H9 (cell line): ENCODE measurements at regions not wholly inside any gene's neighbourhood (a gene's known extent, or its start where the extent isn't known, plus 50 kb on each side); places are given as distances from the start of the nearest gene placed in this dataset.

Experiments
- DNase-seq: peaks from one replicate; pipeline ENCODE4 v3.0.0-alpha.2; 2017
- H2AFZ ChIP-seq: one replicate; pipeline ENCODE4 v1.6.1; 2013; ENCODE audit warnings: mild to moderate bottlenecking, low read length, control low read depth, moderate library complexity
- H2AK5ac ChIP-seq: 2 replicates; pipeline ENCODE4 v1.6.1; 2013; ENCODE audit warnings: low read length, control low read depth, mixed read lengths; ENCODE audit not compliant: insufficient read length
- H2BK120ac ChIP-seq: one replicate; pipeline ENCODE4 v1.6.1; 2013; ENCODE audit warnings: low read depth, mild to moderate bottlenecking, low read length, control low read depth, inconsistent platforms; ENCODE audit not compliant: poor library complexity, severe bottlenecking
- H2BK12ac ChIP-seq: 2 replicates; pipeline ENCODE4 v1.6.1; 2013; ENCODE audit warnings: low read length, control low read depth, mixed read lengths, low read depth; ENCODE audit not compliant: insufficient read length
- H2BK15ac ChIP-seq: 2 replicates; pipeline ENCODE4 v1.6.1; 2013; ENCODE audit warnings: low read depth, low read length, control low read depth
- H2BK20ac ChIP-seq: one replicate; pipeline ENCODE4 v1.6.1; 2013; ENCODE audit warnings: low read depth, mild to moderate bottlenecking, low read length, control low read depth, inconsistent platforms; ENCODE audit not compliant: poor library complexity, severe bottlenecking
- H2BK5ac ChIP-seq: 2 replicates; pipeline ENCODE4 v1.6.1; 2013; ENCODE audit warnings: low read length, control low read depth, mixed read lengths; ENCODE audit not compliant: insufficient read length
- H3K14ac ChIP-seq: 2 replicates; pipeline ENCODE4 v1.6.1; 2013; ENCODE audit warnings: low read length, control low read depth; ENCODE audit not compliant: insufficient read depth
- H3K18ac ChIP-seq: 2 replicates; pipeline ENCODE4 v1.6.1; 2013; ENCODE audit warnings: low read depth, mild to moderate bottlenecking, mixed read lengths, low read length, control low read depth; ENCODE audit not compliant: insufficient read length
- H3K23ac ChIP-seq: 2 replicates; pipeline ENCODE4 v1.6.1; 2013; ENCODE audit warnings: low read length, control low read depth, mixed read lengths, low read depth; ENCODE audit not compliant: insufficient read length
- H3K23me2 ChIP-seq: 2 replicates; pipeline ENCODE4 v1.6.1; 2013; ENCODE audit warnings: low read depth, mild to moderate bottlenecking, mixed read lengths, low read length, control low read depth; ENCODE audit not compliant: insufficient read length, poor library complexity, severe bottlenecking
- H3K27ac ChIP-seq: 2 replicates; pipeline ENCODE4 v1.5.1; 2013; ENCODE audit warnings: low read length, control low read depth, mixed read lengths, low read depth; ENCODE audit not compliant: insufficient read length
- H3K27me3 ChIP-seq: 2 replicates; pipeline ENCODE4 v1.6.1; 2013; ENCODE audit warnings: low read length, control low read depth, inconsistent platforms; ENCODE audit not compliant: insufficient read depth
- H3K4ac ChIP-seq: 2 replicates; pipeline ENCODE4 v1.6.1; 2013; ENCODE audit warnings: low read depth, mild to moderate bottlenecking, control low read depth, inconsistent platforms, low read length, moderate library complexity
- H3K4me1 ChIP-seq: 2 replicates; pipeline ENCODE4 v1.6.1; 2013; ENCODE audit warnings: low read length, control low read depth, inconsistent platforms; ENCODE audit not compliant: insufficient read depth
- H3K4me2 ChIP-seq: 2 replicates; pipeline ENCODE4 v1.6.1; 2013; ENCODE audit warnings: low read length, control low read depth, mixed read lengths; ENCODE audit not compliant: insufficient read length, insufficient read depth
- H3K56ac ChIP-seq: 2 replicates; pipeline ENCODE4 v1.6.1; 2013; ENCODE audit warnings: low read depth, mild to moderate bottlenecking, mixed read lengths, low read length, control low read depth; ENCODE audit not compliant: insufficient read length
- H3K79me1 ChIP-seq: 2 replicates; pipeline ENCODE4 v1.6.1; 2013; ENCODE audit warnings: low read depth, mild to moderate bottlenecking, moderate library complexity, low read length, control low read depth, inconsistent platforms; ENCODE audit not compliant: insufficient read depth, poor library complexity, severe bottlenecking
- H3K79me2 ChIP-seq: 2 replicates; pipeline ENCODE4 v1.6.1; 2013; ENCODE audit warnings: low read length, control low read depth, inconsistent platforms; ENCODE audit not compliant: insufficient read depth
- H3K9ac ChIP-seq: 2 replicates; pipeline ENCODE4 v1.6.1; 2013; ENCODE audit warnings: low read length, control low read depth, mixed read lengths; ENCODE audit not compliant: insufficient read length; ENCODE audit errors: extremely low read depth
- H3K9me3 ChIP-seq: one replicate; pipeline ENCODE4 v1.6.1; 2013; ENCODE audit warnings: low read depth, low read length, inconsistent platforms; ENCODE audit not compliant: control insufficient read depth
- H3T11ph ChIP-seq: one replicate; pipeline ENCODE4 v1.6.1; 2013; ENCODE audit warnings: mild to moderate bottlenecking, low read length, control low read depth, inconsistent platforms
- H4K20me1 ChIP-seq: one replicate; pipeline ENCODE4 v1.6.1; 2013; ENCODE audit not compliant: control insufficient read depth, insufficient read length, insufficient read depth
- H4K5ac ChIP-seq: 2 replicates; pipeline ENCODE4 v1.6.1; 2013; ENCODE audit warnings: low read depth, mild to moderate bottlenecking, mixed read lengths, low read length, control low read depth; ENCODE audit not compliant: insufficient read length
- H4K8ac ChIP-seq: replicated peaks from 2 replicates; pipeline ENCODE4 v1.6.1; 2013; ENCODE audit warnings: low read length, control low read depth, mixed read lengths, low read depth; ENCODE audit not compliant: insufficient read length
- H4K91ac ChIP-seq: 2 replicates; pipeline ENCODE4 v1.6.1; 2013; ENCODE audit warnings: low read depth, mild to moderate bottlenecking, moderate library complexity, mixed read lengths, low read length, control low read depth; ENCODE audit not compliant: insufficient read length
- H3K27ac Mint-ChIP-seq, 3 experiments: 2 replicates in 2 of 3; 3 replicates in 1 of 3; pipeline ENCODE4 v1.8.0; 2020 to 2021; ENCODE audit warnings: mixed read lengths in 3 of 3, mild to moderate bottlenecking in 1 of 3, moderate library complexity in 1 of 3
- H3K27me3 Mint-ChIP-seq: 2 replicates; pipeline ENCODE4 v1.8.0; 2021; ENCODE audit warnings: low read depth, mild to moderate bottlenecking, moderate library complexity, mixed read lengths
- H3K36me3 Mint-ChIP-seq, 3 experiments: 2 replicates in 2 of 3; 3 replicates in 1 of 3; pipeline ENCODE4 v1.8.0; 2020 to 2021; ENCODE audit warnings: low read depth in 3 of 3, mixed read lengths in 3 of 3; ENCODE audit not compliant: insufficient read depth in 1 of 3
- H3K4me1 Mint-ChIP-seq, 2 experiments: 2 replicates each; pipeline ENCODE4 v1.8.0; 2020; ENCODE audit warnings: mixed read lengths in 2 of 2
- H3K4me3 Mint-ChIP-seq, 2 experiments: 2 replicates in 1 of 2; 3 replicates in 1 of 2; pipeline ENCODE4 v1.8.0; 2020 to 2021; ENCODE audit warnings: mild to moderate bottlenecking in 2 of 2, mixed read lengths in 2 of 2, moderate library complexity in 1 of 2
- H3K9me3 Mint-ChIP-seq, 2 experiments: 2 replicates in 1 of 2; 3 replicates in 1 of 2; pipeline ENCODE4 v1.8.0; 2020; ENCODE audit warnings: mild to moderate bottlenecking in 2 of 2, mixed read lengths in 2 of 2, moderate library complexity in 1 of 2
- CTCF ChIP-seq: fragments of 200-600 bp; sonication (generic); conservative IDR thresholded peaks from 3 replicates; pipeline ENCODE4 v1.8.0; 2021; ENCODE audit warnings: antibody characterized with exemption, mild to moderate bottlenecking
- WGBS: extraction: QIAGEN DNeasy Blood & Tissue Kit; methylation state at CpG from one replicate; pipeline ENCODE4 v1.1.7; 2013; ENCODE audit warnings: missing lambda C conversion rate, low lambda C conversion rate, mixed read lengths; ENCODE audit not compliant: insufficient read length; ENCODE audit errors: extremely low coverage; 5-methylcytosine and 5-hydroxymethylcytosine counted together

- TF ChIP-seq CTCF: no peak
- no peaks in the 10 kb centered on the region for H3K4me1 ChIP-seq
- H3K9ac ChIP-seq: no peak overlapping the region
- H3K4me2 ChIP-seq: no peak overlapping the region
- no peak for DNase-seq
- no peak overlapping the region for H2BK20ac ChIP-seq
- no peak overlapping the region for H4K8ac ChIP-seq
- no peak overlapping the region for H3K18ac ChIP-seq
- no peak overlapping the region for H2BK12ac ChIP-seq
- no peaks in the 10 kb centered on the region for H3K79me2 ChIP-seq
- H3K27ac ChIP-seq: no peak overlapping the region
- no peak overlapping the region for H4K91ac ChIP-seq
- H2AK5ac ChIP-seq: no peak overlapping the region
- no peak overlapping the region for H3K27ac Mint-ChIP-seq
- no peaks in the 10 kb centered on the region for H3K9me3 Mint-ChIP-seq
- H3K27me3 Mint-ChIP-seq: peaks cover 3% of the 10 kb centered on the region; the same call in 1 of the 2 replicates
- no peak overlapping the region for H3K56ac ChIP-seq
- H3K27me3 ChIP-seq: no peaks in the 10 kb centered on the region
- no peak overlapping the region for H3K23ac ChIP-seq
- H2BK120ac ChIP-seq: no peak overlapping the region
- no peak overlapping the region for H3T11ph ChIP-seq
- H3K4me3 Mint-ChIP-seq: no peak overlapping the region
- H3K36me3 Mint-ChIP-seq: no peaks in the 10 kb centered on the region
- H3K4me1 Mint-ChIP-seq: peaks cover 5 to 6% of the 10 kb centered on the region in 2 experiments
- no peaks in the 10 kb centered on the region for H3K79me1 ChIP-seq
- no peak overlapping the region for H2BK15ac ChIP-seq
- no CpG with 5 or more reads among the region's 4 CpGs for WGBS
- H3K23me2 ChIP-seq: no peaks in the 10 kb centered on the region
- no peak overlapping the region for H3K14ac ChIP-seq
- H3K4ac ChIP-seq: no peak overlapping the region
- H2AFZ ChIP-seq: no peak overlapping the region
- no peak overlapping the region for H4K5ac ChIP-seq
- H4K20me1 ChIP-seq: no peaks in the 10 kb centered on the region
- no peaks in the 10 kb centered on the region for H3K9me3 ChIP-seq
- H2BK5ac ChIP-seq: no peak overlapping the region
Measured at GRCh38 chr5:174378121-174378874, 332.8 kb downstream of the NSG2 start.
